SK-N-SH treated with all-trans-retinoic acid at 6 μM for 48 hours (cell line): ENCODE measurements at regions not wholly inside any gene's neighbourhood (a gene's known extent, or its start where the extent isn't known, plus 50 kb on each side); places are given as distances from the start of the nearest gene placed in this dataset.

Experiments
- CSDC2 ChIP-seq: fragments of 250-450 bp; sonication (Bioruptor Pico); IDR thresholded peaks from 2 replicates; pipeline ENCODE4 v1.5.0; 2020; ENCODE audit warnings: mild to moderate bottlenecking, moderate library complexity
- ZFP30 ChIP-seq: fragments of 450-650 bp; formaldehyde crosslinking; IDR thresholded peaks from 2 replicates; pipeline ENCODE4 v1.5.0; 2022; ENCODE audit warnings: mild to moderate bottlenecking, moderate library complexity
- TF ChIP-seq, protein P1 (sequence below): fragments of 250-450 bp; sonication (Bioruptor Pico); IDR thresholded peaks from 2 replicates; pipeline ENCODE4 v1.5.1; 2020; ENCODE audit warnings: low read depth, mild to moderate bottlenecking, moderate library complexity

DNA sequence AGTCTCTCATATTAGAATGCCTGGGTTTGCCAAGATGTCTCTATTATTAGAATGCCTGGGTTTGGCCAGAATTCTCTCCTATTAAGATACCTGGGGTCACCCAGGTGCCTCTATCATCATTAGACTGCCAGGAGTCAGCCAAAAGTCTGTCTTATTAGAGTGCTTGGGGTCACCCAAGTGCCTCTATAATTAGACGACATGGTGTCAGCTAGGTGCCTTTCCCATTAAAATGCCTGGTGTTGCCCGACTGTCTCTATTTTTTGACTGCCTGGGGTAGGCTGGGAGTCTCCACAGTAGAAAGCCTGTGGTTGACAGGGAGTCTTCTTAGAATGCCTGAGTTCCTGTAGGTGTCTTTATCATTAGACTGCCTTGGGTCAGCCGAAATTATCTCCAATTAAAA is 1536.6 kb downstream of the UQCRFS1 start:
- no peak for TF ChIP-seq CSDC2 (CRISPR knock-in tag)
- no peak for TF ChIP-seq ZFP30 (CRISPR knock-in tag)
- TF ChIP-seq, protein P1, sequence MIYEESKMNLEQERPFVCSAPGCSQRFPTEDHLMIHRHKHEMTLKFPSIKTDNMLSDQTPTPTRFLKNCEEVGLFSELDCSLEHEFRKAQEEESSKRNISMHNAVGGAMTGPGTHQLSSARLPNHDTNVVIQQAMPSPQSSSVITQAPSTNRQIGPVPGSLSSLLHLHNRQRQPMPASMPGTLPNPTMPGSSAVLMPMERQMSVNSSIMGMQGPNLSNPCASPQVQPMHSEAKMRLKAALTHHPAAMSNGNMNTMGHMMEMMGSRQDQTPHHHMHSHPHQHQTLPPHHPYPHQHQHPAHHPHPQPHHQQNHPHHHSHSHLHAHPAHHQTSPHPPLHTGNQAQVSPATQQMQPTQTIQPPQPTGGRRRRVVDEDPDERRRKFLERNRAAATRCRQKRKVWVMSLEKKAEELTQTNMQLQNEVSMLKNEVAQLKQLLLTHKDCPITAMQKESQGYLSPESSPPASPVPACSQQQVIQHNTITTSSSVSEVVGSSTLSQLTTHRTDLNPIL: no peak
